WTC11 (cell line): ENCODE measurements at regions not wholly inside any gene's neighbourhood (a gene's known extent, or its start where the extent isn't known, plus 50 kb on each side); places are given as distances from the start of the nearest gene placed in this dataset.

Experiments used
- JAZF1 ChIP-seq: fragments of 250-450 bp; sonication (Bioruptor Pico); IDR thresholded peaks from 2 replicates; pipeline ENCODE4 v1.9.0; 2021; ENCODE audit warnings: moderate library complexity, mild to moderate bottlenecking, inconsistent platforms
- NFYB ChIP-seq: sonication (generic); formaldehyde crosslinking; conservative IDR thresholded peaks from 2 replicates; pipeline ENCODE4 v1.8.0; 2022; ENCODE audit warnings: low read depth, missing genetic modification reagents
- NR3C1 ChIP-seq: sonication (generic); formaldehyde crosslinking; conservative IDR thresholded peaks from 2 replicates; pipeline ENCODE4 v1.8.1; 2023; ENCODE audit warnings: low read depth, mild to moderate bottlenecking, missing genetic modification reagents
- TF ChIP-seq, protein P1 (sequence below): fragments of 200-600 bp; IDR thresholded peaks from 2 replicates; pipeline ENCODE4 v1.8.0; 2022; ENCODE audit warnings: antibody characterized with exemption
- TF ChIP-seq, protein P2 (sequence below): sonication (generic); formaldehyde crosslinking; IDR thresholded peaks from 2 replicates; pipeline ENCODE4 v1.8.1; 2022; ENCODE audit warnings: mild to moderate bottlenecking, missing genetic modification reagents, moderate library complexity, borderline replicate concordance

DNA sequence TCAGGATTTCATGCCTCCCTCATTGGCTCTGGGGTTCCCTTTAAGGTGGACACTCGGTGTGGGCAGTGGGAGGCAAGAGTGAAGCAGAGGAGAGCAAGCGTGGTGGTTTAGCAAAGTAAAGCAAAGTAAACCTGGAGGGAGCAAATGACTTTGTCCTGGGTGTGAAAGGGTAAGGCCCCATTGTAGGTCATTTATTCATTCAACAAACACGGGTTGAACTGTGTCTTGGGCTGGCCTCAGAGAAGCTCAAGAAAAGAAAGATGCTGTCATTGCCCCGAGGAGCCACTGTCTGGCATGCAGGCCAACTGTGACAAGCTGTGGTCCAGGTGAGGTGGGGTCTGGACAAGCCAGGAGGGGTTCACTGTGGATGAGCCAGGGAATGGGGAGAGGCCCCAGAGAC lies 68.9 kb upstream of the DLK1 start:
- TF ChIP-seq, protein P1, sequence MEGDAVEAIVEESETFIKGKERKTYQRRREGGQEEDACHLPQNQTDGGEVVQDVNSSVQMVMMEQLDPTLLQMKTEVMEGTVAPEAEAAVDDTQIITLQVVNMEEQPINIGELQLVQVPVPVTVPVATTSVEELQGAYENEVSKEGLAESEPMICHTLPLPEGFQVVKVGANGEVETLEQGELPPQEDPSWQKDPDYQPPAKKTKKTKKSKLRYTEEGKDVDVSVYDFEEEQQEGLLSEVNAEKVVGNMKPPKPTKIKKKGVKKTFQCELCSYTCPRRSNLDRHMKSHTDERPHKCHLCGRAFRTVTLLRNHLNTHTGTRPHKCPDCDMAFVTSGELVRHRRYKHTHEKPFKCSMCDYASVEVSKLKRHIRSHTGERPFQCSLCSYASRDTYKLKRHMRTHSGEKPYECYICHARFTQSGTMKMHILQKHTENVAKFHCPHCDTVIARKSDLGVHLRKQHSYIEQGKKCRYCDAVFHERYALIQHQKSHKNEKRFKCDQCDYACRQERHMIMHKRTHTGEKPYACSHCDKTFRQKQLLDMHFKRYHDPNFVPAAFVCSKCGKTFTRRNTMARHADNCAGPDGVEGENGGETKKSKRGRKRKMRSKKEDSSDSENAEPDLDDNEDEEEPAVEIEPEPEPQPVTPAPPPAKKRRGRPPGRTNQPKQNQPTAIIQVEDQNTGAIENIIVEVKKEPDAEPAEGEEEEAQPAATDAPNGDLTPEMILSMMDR, result no peak
- TF ChIP-seq NR3C1 (CRISPR knock-in tag) (no peak), JAZF1 (CRISPR knock-in tag) (no peak), NFYB (no peak)
- TF ChIP-seq, protein P2, sequence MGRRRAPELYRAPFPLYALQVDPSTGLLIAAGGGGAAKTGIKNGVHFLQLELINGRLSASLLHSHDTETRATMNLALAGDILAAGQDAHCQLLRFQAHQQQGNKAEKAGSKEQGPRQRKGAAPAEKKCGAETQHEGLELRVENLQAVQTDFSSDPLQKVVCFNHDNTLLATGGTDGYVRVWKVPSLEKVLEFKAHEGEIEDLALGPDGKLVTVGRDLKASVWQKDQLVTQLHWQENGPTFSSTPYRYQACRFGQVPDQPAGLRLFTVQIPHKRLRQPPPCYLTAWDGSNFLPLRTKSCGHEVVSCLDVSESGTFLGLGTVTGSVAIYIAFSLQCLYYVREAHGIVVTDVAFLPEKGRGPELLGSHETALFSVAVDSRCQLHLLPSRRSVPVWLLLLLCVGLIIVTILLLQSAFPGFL (CRISPR knock-in tag), result no peak
